Fibroblast of mammary gland (primary cell): ENCODE measurements at regions not wholly inside any gene's neighbourhood (a gene's known extent, or its start where the extent isn't known, plus 50 kb on each side); places are given as distances from the start of the nearest gene placed in this dataset.

Source experiments
- DNase-seq: peaks from one replicate; pipeline ENCODE4 v3.0.0-alpha.2; 2010; ENCODE audit warnings: low read depth
- H3K4me3 ChIP-seq: 2 replicates; pipeline ENCODE4 v1.5.1; 2011; ENCODE audit warnings: low read depth, mild to moderate bottlenecking, low read length, moderate library complexity; ENCODE audit not compliant: control insufficient read depth
- TF ChIP-seq, protein P1 (sequence below): conservative IDR thresholded peaks from 2 replicates; pipeline ENCODE4 v1.5.1; 2011; ENCODE audit warnings: low read depth, low read length, inconsistent platforms; ENCODE audit not compliant: control insufficient read depth, insufficient read depth

DNA sequence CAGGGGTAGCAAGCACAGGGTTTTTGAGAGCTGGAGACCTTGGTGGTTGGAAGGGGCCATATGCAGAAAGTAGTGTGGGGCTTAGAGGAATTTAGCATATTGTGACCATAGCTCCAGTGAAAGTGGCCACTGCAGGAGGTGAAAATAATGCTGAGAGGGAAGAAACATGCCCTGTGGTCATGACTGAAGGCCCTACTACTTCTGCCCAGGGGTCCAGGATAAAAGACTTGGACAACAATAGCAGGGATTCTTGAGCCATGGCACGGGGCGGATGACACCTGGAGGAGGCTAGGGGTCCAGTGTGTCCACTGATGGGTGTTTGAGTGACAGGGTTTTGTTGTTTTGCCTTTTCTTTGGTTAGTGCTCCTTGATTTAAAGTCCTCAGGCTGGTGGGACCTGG lies 694.6 kb downstream of the CPS1 start:
- H3K4me3 ChIP-seq = no peak overlapping the region
- TF ChIP-seq, protein P1, sequence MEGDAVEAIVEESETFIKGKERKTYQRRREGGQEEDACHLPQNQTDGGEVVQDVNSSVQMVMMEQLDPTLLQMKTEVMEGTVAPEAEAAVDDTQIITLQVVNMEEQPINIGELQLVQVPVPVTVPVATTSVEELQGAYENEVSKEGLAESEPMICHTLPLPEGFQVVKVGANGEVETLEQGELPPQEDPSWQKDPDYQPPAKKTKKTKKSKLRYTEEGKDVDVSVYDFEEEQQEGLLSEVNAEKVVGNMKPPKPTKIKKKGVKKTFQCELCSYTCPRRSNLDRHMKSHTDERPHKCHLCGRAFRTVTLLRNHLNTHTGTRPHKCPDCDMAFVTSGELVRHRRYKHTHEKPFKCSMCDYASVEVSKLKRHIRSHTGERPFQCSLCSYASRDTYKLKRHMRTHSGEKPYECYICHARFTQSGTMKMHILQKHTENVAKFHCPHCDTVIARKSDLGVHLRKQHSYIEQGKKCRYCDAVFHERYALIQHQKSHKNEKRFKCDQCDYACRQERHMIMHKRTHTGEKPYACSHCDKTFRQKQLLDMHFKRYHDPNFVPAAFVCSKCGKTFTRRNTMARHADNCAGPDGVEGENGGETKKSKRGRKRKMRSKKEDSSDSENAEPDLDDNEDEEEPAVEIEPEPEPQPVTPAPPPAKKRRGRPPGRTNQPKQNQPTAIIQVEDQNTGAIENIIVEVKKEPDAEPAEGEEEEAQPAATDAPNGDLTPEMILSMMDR = no peak

DNA sequence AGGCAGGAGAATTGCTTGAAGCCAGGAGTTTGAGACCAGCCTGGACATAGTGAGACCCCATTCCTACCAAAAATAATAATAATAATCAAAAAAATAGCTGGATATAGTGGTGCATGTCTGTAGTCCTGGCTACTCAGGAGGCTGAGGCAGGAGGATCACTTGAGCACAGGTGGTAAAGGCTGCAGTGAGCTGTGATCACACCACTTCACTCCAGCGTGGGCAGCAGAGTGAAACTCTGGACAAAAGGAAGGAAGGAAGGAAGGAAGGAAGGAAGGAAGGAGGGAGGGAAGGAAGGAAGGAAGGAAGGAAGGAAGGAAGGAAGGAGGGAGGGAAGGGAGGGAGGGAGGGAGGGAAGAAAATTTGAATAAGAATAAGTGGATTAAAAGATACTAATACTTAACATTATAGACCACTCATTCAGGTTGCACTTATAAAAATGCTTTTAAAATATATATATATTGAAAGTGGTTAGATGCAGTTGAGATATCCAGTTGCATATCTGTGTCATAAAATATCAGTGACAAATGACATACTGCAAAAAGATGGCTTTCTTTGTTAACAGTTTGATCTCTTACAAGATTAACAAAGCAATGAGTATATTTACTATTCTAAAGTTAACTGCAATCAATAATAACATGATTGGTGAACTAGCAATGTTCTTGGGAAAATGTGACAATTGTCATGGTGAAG lies 702.4 kb downstream of the CPS1 start:
- H3K4me3 ChIP-seq = no peak overlapping the region
- TF ChIP-seq, protein P1 = no peak
- no peak for DNase-seq

More for the DNA sequence above, 694.6 kb downstream of the CPS1 start:
- no peak for DNase-seq

DNA sequence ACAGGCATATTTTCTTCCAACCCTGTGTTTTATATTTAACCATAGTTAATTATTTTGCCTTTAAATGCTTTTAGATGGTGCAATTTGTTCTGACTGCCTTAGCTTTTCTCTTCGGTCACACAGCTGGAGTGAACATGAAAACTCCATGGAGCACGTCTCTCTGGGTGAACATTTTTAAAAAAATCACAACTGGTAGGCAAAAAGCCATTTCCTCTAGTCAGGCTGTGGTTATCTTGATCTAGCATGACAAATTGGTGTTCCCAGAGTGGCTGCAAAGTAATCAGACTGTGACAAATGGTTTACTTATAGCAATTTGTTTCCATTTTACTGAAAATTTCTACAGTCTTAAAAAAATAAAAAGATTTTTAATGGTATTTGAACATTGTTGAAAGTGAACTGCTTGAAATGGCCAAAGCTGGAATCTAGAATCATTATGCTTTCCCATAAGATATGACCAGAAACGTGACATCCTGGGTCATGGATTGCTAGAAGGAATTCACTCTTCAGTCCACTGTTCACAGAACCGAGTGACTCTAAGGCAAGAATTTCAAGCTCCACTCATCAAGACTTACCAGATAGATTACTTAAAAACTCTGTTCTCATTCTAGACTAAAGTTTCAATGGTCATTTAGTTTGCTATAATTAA lies 703.6 kb downstream of the CPS1 start:
- no peak overlapping the region for H3K4me3 ChIP-seq
- no peak for DNase-seq
- TF ChIP-seq, protein P1 = no peak

DNA sequence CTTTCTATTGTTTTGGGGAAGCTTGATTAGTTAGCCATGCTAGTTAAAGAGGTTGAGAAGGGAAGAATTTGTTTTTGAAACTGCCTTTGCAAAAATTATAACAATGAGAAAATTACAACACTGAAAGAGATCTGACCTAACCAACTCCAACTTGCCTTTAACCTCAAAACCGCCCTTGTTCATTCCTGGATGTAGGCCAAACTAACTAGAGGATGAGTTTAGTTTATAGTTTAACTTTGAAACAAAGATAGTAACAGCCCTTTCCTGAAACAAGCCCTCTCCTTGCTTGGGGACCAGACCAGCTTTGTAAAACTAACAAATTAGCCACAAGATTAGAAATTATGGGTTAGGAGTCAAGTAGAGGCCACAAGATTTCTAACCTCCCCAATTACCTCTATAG lies 713.9 kb downstream of the CPS1 start:
- no peak for DNase-seq
- H3K4me3 ChIP-seq = no peak overlapping the region
- TF ChIP-seq, protein P1 = no peak

DNA sequence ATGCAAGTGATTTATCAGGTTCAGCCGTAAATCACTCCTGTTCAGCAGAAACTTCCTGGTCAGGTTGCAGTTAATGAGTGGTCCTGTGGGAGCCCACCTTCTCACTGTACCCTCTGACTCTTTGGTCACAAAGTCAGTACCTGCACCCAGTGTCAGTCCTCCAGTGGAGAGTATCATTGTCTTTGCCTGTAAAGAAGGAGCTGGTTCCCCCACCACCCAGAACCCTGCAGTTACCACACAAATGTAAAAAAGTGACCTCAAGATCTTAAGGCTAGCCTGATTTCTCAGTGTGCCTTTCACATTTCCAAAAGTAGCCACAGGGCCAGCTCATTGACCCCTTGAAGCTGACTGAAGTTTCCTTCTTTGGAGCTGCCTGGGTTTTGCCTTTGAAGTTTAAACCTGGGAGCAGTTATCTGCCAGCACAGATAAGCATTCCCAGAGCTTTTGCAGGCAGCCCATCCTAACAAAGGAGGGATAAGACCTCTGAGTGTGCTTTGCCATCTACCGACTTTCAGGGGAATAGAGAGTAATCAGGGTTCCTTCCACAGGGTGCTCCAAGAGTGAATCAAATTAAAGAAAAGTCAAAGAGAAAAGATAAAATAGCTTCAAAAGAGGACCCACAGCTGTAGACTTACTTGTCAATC lies 725.2 kb downstream of the CPS1 start:
- no peak for DNase-seq
- no peak overlapping the region for H3K4me3 ChIP-seq
- TF ChIP-seq, protein P1 = no peak

DNA sequence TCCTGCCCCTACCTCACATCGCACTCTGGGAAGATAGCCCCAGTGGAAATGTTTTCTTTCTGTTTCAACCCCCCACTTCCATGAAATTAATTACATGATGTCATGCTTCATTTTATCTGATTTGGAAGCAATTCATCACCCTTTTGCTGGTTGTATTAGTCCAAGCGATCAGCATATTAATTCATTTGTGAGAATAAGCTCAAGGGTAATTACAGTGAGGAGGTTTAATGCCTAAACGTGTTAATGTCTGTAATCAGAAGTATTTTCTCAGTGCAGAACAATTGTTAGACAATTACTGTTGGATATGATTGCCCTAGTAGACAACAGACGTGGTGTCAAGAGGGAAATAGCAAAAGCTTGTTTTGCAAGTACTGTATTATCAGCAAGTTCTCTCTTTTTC lies 746.3 kb downstream of the CPS1 start:
- DNase-seq = no peak
- TF ChIP-seq, protein P1 = no peak

More for the DNA sequence above, 746.3 kb downstream of the CPS1 start:
- H3K4me3 ChIP-seq = no peak overlapping the region
